ENCODE measurements at regions not wholly inside any gene's neighbourhood (a gene's known extent, or its start where the extent isn't known, plus 50 kb on each side); places are given as distances from the start of the nearest gene placed in this dataset.
A peak's percentile ranks its signal among the peaks of the same experiment; 100 is the strongest.

- Histone ChIP-seq H3K27me3 (ENCODE audit: insufficient read depth, low read length, poor library complexity) (no peaks in the 10 kb centered on the region), H3K9me3 (ENCODE audit: insufficient read depth, low read length, severe bottlenecking) (no peaks in the 10 kb centered on the region), H3K4me3 (ENCODE audit: low read depth in 1 of 2, low read length in 2 of 2) (no peak overlapping the region), H3K36me3 (ENCODE audit: insufficient read depth, low read length) (no peaks in the 10 kb centered on the region), H3K4me1 (ENCODE audit: insufficient read depth, low read length) (no peaks in the 10 kb centered on the region), H2AFZ (ENCODE audit: low read depth, low read length) (no peak overlapping the region), H3K79me2 (ENCODE audit: insufficient read depth, low read length) (no peaks in the 10 kb centered on the region), H3K9ac (ENCODE audit: low read depth, low read length) (no peak overlapping the region), H4K20me1 (ENCODE audit: insufficient read depth, low read length) (no peaks in the 10 kb centered on the region), H3K4me2 (ENCODE audit: insufficient read depth, low read length) (no peak overlapping the region), H3K27ac (ENCODE audit: low read length) (no peak overlapping the region)
- DNase-seq: no peak
- ATAC-seq (ENCODE audit: insufficient read depth, low read depth): no peak
- TF ChIP-seq CTCF (IDR thresholded peaks at IDR 0.05; ENCODE audit: borderline replicate concordance, extremely low read depth, low read length, poor library complexity, severe bottlenecking) (peak; percentile 60), EZH2 (IDR thresholded peaks at IDR 0.05; ENCODE audit: borderline replicate concordance, low read depth, low read length, severe bottlenecking) (no peak)
Observed at GRCh38 chr15:95024351-95024750, 793.0 kb downstream of the MCTP2 start.

- Histone ChIP-seq H3K27me3 (ENCODE audit: insufficient read depth, low read length, poor library complexity) (no peaks in the 10 kb centered on the region), H3K4me1 (ENCODE audit: insufficient read depth, low read length) (no peaks in the 10 kb centered on the region), H3K27ac (ENCODE audit: low read length) (no peak overlapping the region), H3K36me3 (ENCODE audit: insufficient read depth, low read length) (no peaks in the 10 kb centered on the region), H3K9me3 (ENCODE audit: insufficient read depth, low read length, severe bottlenecking) (no peaks in the 10 kb centered on the region), H3K4me2 (ENCODE audit: insufficient read depth, low read length) (no peak overlapping the region), H4K20me1 (ENCODE audit: insufficient read depth, low read length) (no peaks in the 10 kb centered on the region), H2AFZ (ENCODE audit: low read depth, low read length) (no peak overlapping the region), H3K4me3 (ENCODE audit: low read depth in 1 of 2, low read length in 2 of 2) (no peak overlapping the region), H3K79me2 (ENCODE audit: insufficient read depth, low read length) (no peaks in the 10 kb centered on the region), H3K9ac (ENCODE audit: low read depth, low read length) (no peak overlapping the region)
- DNase-seq (peak; percentile 26), ATAC-seq (ENCODE audit: insufficient read depth, low read depth) (0 out of 3 replicates have a peak, but pooled peaks have one; percentile 42)
- TF ChIP-seq EZH2 (IDR thresholded peaks at IDR 0.05; ENCODE audit: borderline replicate concordance, low read depth, low read length, severe bottlenecking): no peak
- peak; percentile 58 for TF ChIP-seq CTCF (IDR thresholded peaks at IDR 0.05; ENCODE audit: borderline replicate concordance, extremely low read depth, low read length, poor library complexity, severe bottlenecking)
Observed at GRCh38 chr15:95025924-95026728, 794.8 kb downstream of the MCTP2 start.

- Histone ChIP-seq H3K36me3 (ENCODE audit: insufficient read depth, low read length) (no peaks in the 10 kb centered on the region), H3K9ac (ENCODE audit: low read depth, low read length) (no peak overlapping the region), H3K79me2 (ENCODE audit: insufficient read depth, low read length) (no peaks in the 10 kb centered on the region), H2AFZ (ENCODE audit: low read depth, low read length) (no peak overlapping the region), H4K20me1 (ENCODE audit: insufficient read depth, low read length) (no peaks in the 10 kb centered on the region), H3K9me3 (ENCODE audit: insufficient read depth, low read length, severe bottlenecking) (no peaks in the 10 kb centered on the region), H3K27me3 (ENCODE audit: insufficient read depth, low read length, poor library complexity) (no peaks in the 10 kb centered on the region), H3K4me3 (ENCODE audit: low read depth in 1 of 2, low read length in 2 of 2) (no peak overlapping the region), H3K4me1 (ENCODE audit: insufficient read depth, low read length) (no peaks in the 10 kb centered on the region), H3K27ac (ENCODE audit: low read length) (no peak overlapping the region), H3K4me2 (ENCODE audit: insufficient read depth, low read length) (no peak overlapping the region)
- TF ChIP-seq CTCF (IDR thresholded peaks at IDR 0.05; ENCODE audit: borderline replicate concordance, extremely low read depth, low read length, poor library complexity, severe bottlenecking) (no peak), EZH2 (IDR thresholded peaks at IDR 0.05; ENCODE audit: borderline replicate concordance, low read depth, low read length, severe bottlenecking) (no peak)
- DNase-seq: no peak
- no peak for ATAC-seq (ENCODE audit: insufficient read depth, low read depth)
Observed at GRCh38 chr15:95027981-95028380, 796.6 kb downstream of the MCTP2 start.
